Ammon's horn (tissue), 1 donor: ENCODE measurements at regions not wholly inside any gene's neighbourhood (a gene's known extent, or its start where the extent isn't known, plus 50 kb on each side); places are given as distances from the start of the nearest gene placed in this dataset.

Experiments used
- DNase-seq: peaks from one replicate; pipeline ENCODE4 v3.0.0-alpha.2; 2016; ENCODE audit warnings: low spot score

DNA sequence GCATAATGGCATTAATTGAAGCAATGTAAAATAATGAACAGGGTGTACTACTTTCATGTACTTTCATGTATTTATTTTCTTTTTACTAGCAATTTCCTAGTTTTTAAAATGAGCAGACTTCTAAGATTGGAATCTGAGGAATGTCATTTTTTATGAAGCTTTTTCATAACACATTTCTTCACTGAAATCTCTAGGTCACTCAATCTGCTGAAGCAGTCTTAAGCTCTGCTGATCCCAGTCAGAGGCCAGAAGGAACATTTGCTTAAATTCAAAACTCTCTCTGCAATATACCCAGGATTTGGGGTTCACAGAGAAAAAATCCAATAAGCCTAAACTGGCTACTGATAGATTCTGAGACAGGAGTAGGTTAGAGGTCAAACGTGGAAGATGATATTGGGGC is 73.6 kb upstream of the CNTN1 start:
- DNase-seq, result no peak

DNA sequence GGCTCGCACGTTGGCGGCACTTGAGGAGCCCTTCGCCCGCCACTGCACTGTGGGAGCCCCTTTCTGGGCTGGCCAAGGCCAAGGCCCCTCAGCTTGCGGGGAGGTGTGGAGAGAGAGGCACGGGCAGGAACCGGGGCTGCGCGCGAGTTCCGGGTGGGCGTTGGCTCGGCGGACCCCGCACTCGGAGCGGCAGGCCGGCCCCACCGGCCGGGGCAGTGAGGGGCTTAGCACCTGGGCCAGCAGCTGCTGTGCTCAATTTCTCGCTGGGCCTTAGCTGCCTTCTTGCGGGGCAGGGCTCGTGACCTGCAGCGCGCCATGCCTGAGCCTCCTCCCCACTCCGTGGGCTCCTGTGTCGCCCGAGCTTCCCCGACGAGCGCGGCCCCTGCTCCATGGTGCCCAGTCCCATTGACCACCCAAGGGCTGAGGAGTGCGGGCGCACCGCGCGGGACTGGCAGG is 71.6 kb upstream of the CNTN1 start:
- DNase-seq, result no peak

DNA sequence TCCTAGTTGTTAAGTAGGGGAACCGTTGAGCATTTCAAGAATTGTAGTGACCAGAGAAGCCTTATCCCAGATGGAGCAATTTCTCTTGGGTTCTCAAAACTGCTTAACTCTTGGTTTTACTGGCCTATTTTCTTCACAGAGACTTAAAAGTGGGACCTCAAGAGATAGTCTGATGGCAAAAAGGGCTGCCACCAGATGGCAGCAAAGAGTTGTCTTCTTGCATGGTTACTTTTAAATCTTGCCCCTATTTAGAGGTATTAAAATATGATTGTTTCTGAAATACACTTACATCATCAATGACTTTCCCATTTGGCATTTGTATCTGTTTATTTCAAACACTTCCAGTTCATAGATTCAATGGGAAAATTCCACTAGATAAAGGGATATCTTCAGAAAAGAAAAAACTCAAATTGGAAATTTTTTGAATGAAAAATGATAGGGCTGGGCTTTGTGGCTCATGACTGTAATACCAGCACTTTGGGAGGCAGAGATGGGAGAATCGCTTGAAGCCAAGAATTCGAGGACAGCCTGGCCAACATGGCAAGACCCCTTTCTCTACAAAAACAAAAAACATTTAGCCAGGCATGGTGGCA is 69.9 kb upstream of the CNTN1 start:
- DNase-seq, result peak; percentile 71

DNA sequence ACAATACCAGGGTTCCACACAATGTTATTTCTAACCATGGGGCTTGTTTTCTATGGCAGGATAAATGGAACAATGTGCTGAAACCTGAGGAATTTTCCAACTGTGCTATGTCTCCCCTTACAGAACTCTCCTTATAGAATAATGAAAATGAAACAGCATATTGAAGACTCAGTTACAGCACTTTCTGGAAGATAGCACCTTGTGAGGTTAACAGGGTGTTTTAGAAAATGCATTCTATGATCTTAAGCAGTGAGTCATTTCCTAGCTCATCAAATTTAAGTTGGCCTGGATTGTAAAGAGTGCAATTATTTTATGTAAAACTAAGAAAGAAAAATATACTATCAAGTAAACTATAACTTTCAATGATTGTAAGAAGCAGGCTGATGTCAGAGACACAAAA is 60.1 kb upstream of the CNTN1 start:
- DNase-seq, result no peak

DNA sequence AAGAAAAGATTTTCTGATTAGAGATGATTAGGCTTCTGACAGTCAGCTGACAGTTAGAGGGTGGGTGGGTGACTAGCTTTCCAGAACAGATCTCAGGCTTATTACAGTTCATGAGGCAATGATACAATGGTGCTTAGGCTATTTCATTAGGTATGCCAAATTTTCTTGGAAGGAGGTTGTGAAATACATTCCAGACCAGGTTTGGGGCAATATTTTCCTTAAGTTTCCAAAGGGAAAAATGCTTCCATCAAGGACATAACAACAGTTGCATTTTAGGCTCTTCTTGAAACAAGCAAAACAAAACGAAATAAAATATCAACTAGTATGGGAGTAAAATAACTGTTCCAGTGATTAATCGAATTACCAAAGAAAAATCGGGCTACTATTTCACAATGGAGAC is 59.3 kb upstream of the CNTN1 start:
- no peak for DNase-seq

DNA sequence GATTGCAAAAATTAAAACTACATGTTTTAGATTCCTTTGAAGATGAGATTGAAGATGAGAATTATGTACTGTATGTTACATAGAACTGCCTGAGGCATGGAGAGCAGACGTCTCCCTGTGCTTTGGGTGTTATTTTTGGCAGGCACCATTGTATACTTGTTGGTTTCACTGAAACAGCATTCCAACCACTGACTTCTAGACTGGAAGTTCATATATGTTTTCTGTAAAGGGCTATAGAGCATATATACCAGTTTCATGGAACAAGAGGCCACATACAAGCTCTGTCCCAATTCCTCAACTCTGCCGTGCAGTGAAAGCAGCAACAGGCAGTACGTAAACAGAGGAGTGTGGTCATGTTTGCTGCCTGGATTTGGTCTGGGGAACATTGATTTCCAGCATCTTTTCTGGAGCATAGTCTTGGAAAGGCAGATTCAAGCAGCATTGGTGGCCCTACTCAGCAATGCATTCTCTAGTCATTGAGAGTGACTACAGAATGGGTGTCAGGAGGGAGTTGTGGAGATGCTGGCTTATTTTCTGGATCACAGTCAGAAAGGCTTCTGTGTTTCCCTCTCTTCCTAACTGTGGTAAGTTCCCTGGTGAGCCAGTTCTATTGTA is 57.6 kb upstream of the CNTN1 start:
- no peak for DNase-seq

DNA sequence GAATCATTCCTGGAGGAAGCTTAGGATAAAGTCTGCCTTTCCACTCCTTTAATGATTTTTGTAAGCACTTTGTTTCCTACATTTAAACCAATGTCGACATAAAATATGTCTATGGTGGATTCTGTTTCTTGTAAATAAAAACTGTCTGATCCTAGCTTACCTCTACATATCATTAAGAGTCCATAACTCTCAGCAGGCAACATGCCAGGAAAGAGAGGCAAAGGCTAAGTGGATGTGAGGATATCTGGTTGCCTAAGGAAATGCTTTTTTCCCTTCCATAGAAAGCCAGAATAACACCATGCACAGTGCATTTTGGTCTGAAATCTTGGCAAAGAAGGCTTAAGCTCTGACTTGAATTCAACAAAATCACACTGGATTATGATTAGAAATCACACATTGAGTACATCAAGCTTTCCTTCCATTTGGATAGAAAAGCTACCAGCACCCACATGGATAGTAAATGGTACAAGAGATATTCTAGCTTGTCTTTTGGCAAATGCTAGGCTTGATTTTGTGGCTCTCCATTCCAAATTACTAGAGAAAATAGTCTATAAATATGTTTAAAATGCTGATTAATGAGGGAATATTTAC is 57.0 kb upstream of the CNTN1 start:
- DNase-seq, result peak; percentile 22
